Esophagus squamous epithelium (tissue), 5 donors: ENCODE measurements at regions not wholly inside any gene's neighbourhood (a gene's known extent, or its start where the extent isn't known, plus 50 kb on each side); places are given as distances from the start of the nearest gene placed in this dataset.

Source experiments
- DNase-seq: peaks from one replicate; lab custom pipeline; 2025; lab: John Stamatoyannopoulos, UW
- H3K27ac ChIP-seq, 4 donors: fragments of 200-600 bp; sonication (generic); one replicate each; pipeline ENCODE4 v1.5.1; 2016 to 2019; ENCODE audit warnings: mild to moderate bottlenecking in 1 of 4
- H3K27me3 ChIP-seq, 4 donors: fragments of 200-600 bp; sonication (generic); 1 replicate in 3 of 4; 2 replicates in 1 of 4; pipeline versions ENCODE4 v1.5.1 to v1.6.0; 2017 to 2021; ENCODE audit warnings: antibody characterized with exemption in 1 of 4
- H3K36me3 ChIP-seq, 3 donors: fragments of 200-600 bp; sonication (generic); one replicate each; pipeline ENCODE4 v1.5.1; 2016 to 2019
- H3K4me1 ChIP-seq, 3 donors: fragments of 200-600 bp; sonication (generic); one replicate each; pipeline ENCODE4 v1.5.1; 2017 to 2019
- H3K4me3 ChIP-seq, 4 donors: fragments of 200-600 bp; sonication (generic); 1 replicate in 3 of 4; 2 replicates in 1 of 4; pipeline ENCODE4 v1.5.1; 2016 to 2019; ENCODE audit warnings: mild to moderate bottlenecking in 2 of 4, moderate library complexity in 1 of 4
- H3K9me3 ChIP-seq, 3 donors: fragments of 200-600 bp; sonication (generic); one replicate each; pipeline ENCODE4 v1.5.1; 2016 to 2019
- CTCF ChIP-seq, 6 experiments: fragments of 450-650 bp in 4 of 6; fragments of 200-600 bp in 2 of 6; sonication (generic) in 2 of 6; IDR thresholded peaks; one replicate each; pipeline ENCODE4 v1.5.1; 2016 to 2019; ENCODE audit warnings: antibody characterized with exemption in 6 of 6, mild to moderate bottlenecking in 4 of 6, moderate library complexity in 4 of 6
- POLR2A ChIP-seq, 4 donors: fragments of 450-650 bp; IDR thresholded peaks; one replicate each; pipeline ENCODE4 v1.6.1; 2017; ENCODE audit warnings: antibody characterized with exemption in 4 of 4, mild to moderate bottlenecking in 4 of 4, moderate library complexity in 3 of 4
- WGBS, 2 donors: methylation state at CpG; one replicate each; pipeline ENCODE4 v1.1.5; 2018; 5-methylcytosine and 5-hydroxymethylcytosine counted together
- intact Hi-C: fragments of 100-400 bp; cut with DNase I; formaldehyde crosslinking; loops from one replicate; pipeline ENCODE4 v1.15.0; 2022
- donor health status: DM: yes; HTN: yes; CAD: no.

GRCh38 chr6:22001396-22002027 is 295.3 kb downstream of the PRL start:
- Histone ChIP-seq H3K27me3 (no peaks in the 10 kb centered on the region), H3K36me3 (no peaks in the 10 kb centered on the region), H3K4me3 (no peak overlapping the region), H3K9me3 (no peaks in the 10 kb centered on the region), H3K4me1 (peaks cover 0 to 10% (median 8%) of the 10 kb centered on the region in 3 donors), H3K27ac (no peak overlapping the region)
- intact Hi-C loops: no loop called here
- 41 to 43% methylated on average over 2 of the region's 2 CpGs for WGBS, 2 donors
- TF ChIP-seq POLR2A (IDR thresholded peaks at IDR 0.05) (no peak), CTCF (IDR thresholded peaks at IDR 0.05) (no peak)
- no peak for DNase-seq

DNA sequence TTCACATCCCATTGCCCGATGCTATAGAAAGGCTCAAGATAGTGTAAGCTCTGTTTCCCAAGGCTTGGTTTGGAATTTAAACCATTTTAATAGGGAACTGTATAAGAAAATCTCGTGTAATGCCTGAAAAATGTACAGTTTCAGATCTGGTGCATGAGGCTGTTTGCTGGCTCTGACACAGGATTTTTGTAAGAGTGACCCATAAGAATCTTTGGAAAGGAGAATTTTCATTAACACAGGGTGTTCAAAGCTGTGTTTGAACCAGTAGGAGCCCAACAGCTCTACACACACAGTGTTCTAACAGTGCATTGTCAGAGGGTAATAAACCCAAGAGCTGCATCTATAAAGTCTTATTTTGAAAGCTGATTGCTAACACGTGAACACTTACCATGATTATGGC is 293.5 kb downstream of the PRL start:
- TF ChIP-seq CTCF (IDR thresholded peaks at IDR 0.05): no peak
- no peak for TF ChIP-seq POLR2A (IDR thresholded peaks at IDR 0.05)
- DNase-seq: no peak
- Histone ChIP-seq H3K27me3 (no peaks in the 10 kb centered on the region), H3K36me3 (no peaks in the 10 kb centered on the region), H3K27ac (no peak overlapping the region), H3K9me3 (no peaks in the 10 kb centered on the region), H3K4me1 (peaks cover 0 to 10% (median 8%) of the 10 kb centered on the region in 3 donors), H3K4me3 (no peak overlapping the region)
- WGBS, 2 donors: 54 to 75% methylated on average over 3 of the region's 3 CpGs
- intact Hi-C loops: no loop called here

DNA sequence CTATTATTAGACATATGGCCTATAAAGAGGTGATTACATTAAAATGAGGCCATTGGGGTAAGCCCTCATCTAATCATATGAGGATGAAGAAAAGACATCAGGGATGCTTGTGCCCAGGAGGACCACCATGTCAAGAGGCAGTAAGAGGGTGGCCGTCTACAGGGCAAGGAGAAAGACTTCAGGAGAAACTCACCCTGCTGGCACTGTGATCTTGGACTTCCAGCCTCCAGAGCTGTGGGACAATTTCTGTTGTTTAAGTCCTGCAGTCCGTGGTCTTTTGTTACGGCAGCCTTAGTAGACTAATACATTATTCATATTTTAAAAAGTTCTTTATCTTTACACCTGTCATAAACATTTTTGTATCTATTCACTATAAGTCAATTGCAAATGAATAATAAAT is 290.0 kb downstream of the PRL start:
- intact Hi-C loops: no loop called here
- Histone ChIP-seq H3K4me1 (no peaks in the 10 kb centered on the region), H3K27ac (no peak overlapping the region), H3K36me3 (no peaks in the 10 kb centered on the region), H3K9me3 (no peaks in the 10 kb centered on the region), H3K27me3 (no peaks in the 10 kb centered on the region), H3K4me3 (no peak overlapping the region)
- TF ChIP-seq CTCF (IDR thresholded peaks at IDR 0.05) (no peak), POLR2A (IDR thresholded peaks at IDR 0.05) (no peak)
- no peak for DNase-seq
- 88 to 90% methylated on average over 3 of the region's 3 CpGs for WGBS, 2 donors

- WGBS, 2 donors: 63 to 78% methylated on average over 3 of the region's 3 CpGs
- intact Hi-C loops: no loop called here
- H3K27me3 ChIP-seq: no peaks in the 10 kb centered on the region
- TF ChIP-seq CTCF (IDR thresholded peaks at IDR 0.05) (no peak), POLR2A (IDR thresholded peaks at IDR 0.05) (no peak)
- no peaks in the 10 kb centered on the region for H3K9me3 ChIP-seq
- H3K4me3 ChIP-seq: no peak overlapping the region
- no peak for DNase-seq
- no peaks in the 10 kb centered on the region for H3K4me1 ChIP-seq
- no peak overlapping the region for H3K27ac ChIP-seq
- H3K36me3 ChIP-seq: no peaks in the 10 kb centered on the region
These were observed 289.4 kb downstream of the PRL start for GRCh38 chr6:22007469-22007868.

- Histone ChIP-seq H3K4me1 (no peaks in the 10 kb centered on the region), H3K9me3 (no peaks in the 10 kb centered on the region), H3K27me3 (no peaks in the 10 kb centered on the region), H3K36me3 (no peaks in the 10 kb centered on the region), H3K4me3 (no peak overlapping the region), H3K27ac (no peak overlapping the region)
- WGBS, 2 donors: 77 to 94% methylated on average over 3 of the region's 3 CpGs
- DNase-seq: no peak
- TF ChIP-seq POLR2A (IDR thresholded peaks at IDR 0.05): no peak
- TF ChIP-seq CTCF (IDR thresholded peaks at IDR 0.05): no peak
- intact Hi-C loops: no loop called here
These were observed 288.5 kb downstream of the PRL start for GRCh38 chr6:22008248-22008836.
